Activated T-helper 1 cell treated with anti-CD3 and anti-CD28 coated beads, Interleukin-12 subunit alpha, Interleukin-12 subunit beta, Interleukin-2, Interleukin-4 antibody, amounts not matched to agents 30 ng/mL and 10 ng/mL and 1 ng/mL, durations not matched to agents 14 hours and 24 hours and 36 hours (primary cell): ENCODE measurements at regions not wholly inside any gene's neighbourhood (a gene's known extent, or its start where the extent isn't known, plus 50 kb on each side); places are given as distances from the start of the nearest gene placed in this dataset.
"Not testable (repeated sequence)": the region's sequence is repeated elsewhere in the genome, so short reads cannot be mapped to it uniquely, and the experiment has no call there.

Source experiments
- DNase-seq: peaks from one replicate; pipeline ENCODE4 v3.0.0; 2021; ENCODE audit warnings: low spot score
- H3K27ac Mint-ChIP-seq: one replicate; pipeline ENCODE4 v1.8.0; 2021; ENCODE audit warnings: mild to moderate bottlenecking, mixed read lengths
- H3K27me3 Mint-ChIP-seq: one replicate; pipeline ENCODE4 v1.8.0; 2022; ENCODE audit warnings: mild to moderate bottlenecking, moderate library complexity, mixed read lengths; ENCODE audit not compliant: insufficient read depth
- H3K36me3 Mint-ChIP-seq: one replicate; pipeline ENCODE4 v1.8.0; 2021; ENCODE audit warnings: low read depth, mixed read lengths
- H3K4me1 Mint-ChIP-seq: one replicate; pipeline ENCODE4 v1.8.0; 2021; ENCODE audit warnings: low read depth, mixed read lengths
- H3K4me3 Mint-ChIP-seq: one replicate; pipeline ENCODE4 v1.8.0; 2021; ENCODE audit warnings: mild to moderate bottlenecking, moderate library complexity, mixed read lengths
- H3K9me3 Mint-ChIP-seq: one replicate; pipeline ENCODE4 v1.8.0; 2021; ENCODE audit warnings: mixed read lengths
- intact Hi-C: fragments of 100-400 bp; cut with micrococcal nuclease; formaldehyde crosslinking; loops from one replicate; pipeline ENCODE4 v1.15.1; 2024

- H3K36me3 Mint-ChIP-seq: no peaks in the 10 kb centered on the region
- no peak for DNase-seq
- intact Hi-C loops: no loop called here
- H3K4me1 Mint-ChIP-seq: no peaks in the 10 kb centered on the region
- H3K4me3 Mint-ChIP-seq: no peak overlapping the region
- H3K27ac Mint-ChIP-seq: no peak overlapping the region
- H3K9me3 Mint-ChIP-seq: no peaks in the 10 kb centered on the region
- no peaks in the 10 kb centered on the region for H3K27me3 Mint-ChIP-seq
Measured at GRCh38 chr5:26023361-26023760, 1015.0 kb downstream of the CDH9 start.

GRCh38 chr5:26014206-26014605, 1024.2 kb downstream of the CDH9 start:
- intact Hi-C loops: no loop called here
- Mint-ChIP-seq H3K36me3 (no peaks in the 10 kb centered on the region), H3K27ac (no peak overlapping the region), H3K4me1 (no peaks in the 10 kb centered on the region), H3K4me3 (no peak overlapping the region), H3K9me3 (peaks cover 14% of the 10 kb centered on the region), H3K27me3 (no peaks in the 10 kb centered on the region)
- no peak for DNase-seq

GRCh38 chr5:26012078-26012477, 1026.3 kb downstream of the CDH9 start:
- Mint-ChIP-seq H3K27me3 (no peaks in the 10 kb centered on the region), H3K36me3 (no peaks in the 10 kb centered on the region), H3K27ac (no peak overlapping the region), H3K4me3 (no peak overlapping the region), H3K9me3 (peaks cover 16% of the 10 kb centered on the region), H3K4me1 (no peaks in the 10 kb centered on the region)
- DNase-seq: no peak
- intact Hi-C loops: no loop called here

DNA sequence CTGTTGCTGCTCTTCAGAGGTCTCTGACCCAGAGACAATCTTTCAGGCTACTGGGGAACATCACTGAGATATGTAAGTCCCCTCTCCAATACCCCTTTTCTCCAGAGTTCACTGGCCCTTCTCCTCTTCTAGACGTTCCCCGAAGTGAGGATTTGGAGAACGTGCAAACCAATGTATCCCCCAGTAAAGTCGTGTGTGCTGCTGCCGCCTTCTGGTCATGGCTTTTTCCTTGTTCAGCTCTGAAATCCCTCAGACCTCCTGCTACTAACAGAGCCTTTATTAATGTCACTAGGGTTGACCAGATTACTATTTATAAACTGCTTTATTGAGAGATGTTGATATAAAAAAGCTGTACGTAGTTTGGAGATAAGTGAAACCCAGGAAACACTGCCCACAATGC, 1028.6 kb downstream of the CDH9 start:
- DNase-seq: no peak
- Mint-ChIP-seq H3K36me3 (no peaks in the 10 kb centered on the region), H3K9me3 (peaks cover 9% of the 10 kb centered on the region), H3K4me1 (no peaks in the 10 kb centered on the region), H3K27me3 (no peaks in the 10 kb centered on the region), H3K27ac (no peak overlapping the region), H3K4me3 (no peak overlapping the region)
- intact Hi-C loops: no loop called here

GRCh38 chr5:26003966-26004365, 1034.4 kb downstream of the CDH9 start:
- no peak for DNase-seq
- Mint-ChIP-seq H3K9me3 (peaks cover 11% of the 10 kb centered on the region), H3K4me3 (no peak overlapping the region), H3K27me3 (no peaks in the 10 kb centered on the region), H3K36me3 (no peaks in the 10 kb centered on the region), H3K4me1 (no peaks in the 10 kb centered on the region), H3K27ac (no peak overlapping the region)
- intact Hi-C loops: no loop called here

GRCh38 chr5:25995209-25995608, 1043.2 kb downstream of the CDH9 start:
- Mint-ChIP-seq H3K36me3 (no peaks in the 10 kb centered on the region), H3K27me3 (no peaks in the 10 kb centered on the region), H3K4me3 (no peak overlapping the region), H3K4me1 (no peaks in the 10 kb centered on the region), H3K9me3 (peaks cover 16% of the 10 kb centered on the region), H3K27ac (no peak overlapping the region)
- no peak for DNase-seq
- intact Hi-C loops: no loop called here

- Mint-ChIP-seq H3K36me3 (no peaks in the 10 kb centered on the region), H3K9me3 (peaks cover 16% of the 10 kb centered on the region), H3K4me1 (no peaks in the 10 kb centered on the region), H3K4me3 (no peak overlapping the region), H3K27me3 (no peaks in the 10 kb centered on the region), H3K27ac (no peak overlapping the region)
- no peak for DNase-seq
- intact Hi-C loops: no loop called here
Measured at GRCh38 chr5:25993701-25994100, 1044.7 kb downstream of the CDH9 start.

GRCh38 chr5:25991639-25992038, 1046.7 kb downstream of the CDH9 start:
- H3K27ac Mint-ChIP-seq: no peak overlapping the region
- intact Hi-C loops: no loop called here
- H3K36me3 Mint-ChIP-seq: no peaks in the 10 kb centered on the region
- no peak for DNase-seq
- H3K4me1 Mint-ChIP-seq: no peaks in the 10 kb centered on the region
- H3K9me3 Mint-ChIP-seq: peaks cover 18% of the 10 kb centered on the region
- no peaks in the 10 kb centered on the region for H3K27me3 Mint-ChIP-seq
- no peak overlapping the region for H3K4me3 Mint-ChIP-seq

DNA sequence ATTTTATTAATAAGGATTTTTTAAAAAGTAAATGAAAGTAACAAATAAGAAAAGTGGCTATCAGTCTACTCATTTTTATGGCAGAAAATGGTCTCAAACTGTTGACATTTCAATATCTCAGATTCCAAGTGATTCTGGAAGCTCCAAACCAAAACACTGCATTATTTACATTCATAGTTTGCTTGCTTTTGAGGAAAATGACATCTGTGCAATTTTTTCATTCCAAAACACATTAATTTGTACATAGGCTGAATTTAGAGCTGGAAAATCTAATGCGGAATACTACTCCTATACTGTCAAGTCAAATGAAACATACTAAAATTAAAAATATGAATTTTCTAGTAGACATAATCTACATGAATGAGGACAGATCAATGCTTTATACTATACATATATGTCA, 1047.6 kb downstream of the CDH9 start:
- Mint-ChIP-seq H3K4me1 (no peaks in the 10 kb centered on the region), H3K4me3 (no peak overlapping the region), H3K36me3 (no peaks in the 10 kb centered on the region), H3K27me3 (no peaks in the 10 kb centered on the region), H3K9me3 (peaks cover 16% of the 10 kb centered on the region), H3K27ac (no peak overlapping the region)
- no peak for DNase-seq
- intact Hi-C loops: no loop called here

- Mint-ChIP-seq H3K27me3 (no peaks in the 10 kb centered on the region), H3K9me3 (peaks cover 12% of the 10 kb centered on the region), H3K4me3 (no peak overlapping the region), H3K27ac (no peak overlapping the region), H3K36me3 (no peaks in the 10 kb centered on the region), H3K4me1 (no peaks in the 10 kb centered on the region)
- intact Hi-C loops: no loop called here
- DNase-seq: no peak
Measured at GRCh38 chr5:25979086-25979485, 1059.3 kb downstream of the CDH9 start.

DNA sequence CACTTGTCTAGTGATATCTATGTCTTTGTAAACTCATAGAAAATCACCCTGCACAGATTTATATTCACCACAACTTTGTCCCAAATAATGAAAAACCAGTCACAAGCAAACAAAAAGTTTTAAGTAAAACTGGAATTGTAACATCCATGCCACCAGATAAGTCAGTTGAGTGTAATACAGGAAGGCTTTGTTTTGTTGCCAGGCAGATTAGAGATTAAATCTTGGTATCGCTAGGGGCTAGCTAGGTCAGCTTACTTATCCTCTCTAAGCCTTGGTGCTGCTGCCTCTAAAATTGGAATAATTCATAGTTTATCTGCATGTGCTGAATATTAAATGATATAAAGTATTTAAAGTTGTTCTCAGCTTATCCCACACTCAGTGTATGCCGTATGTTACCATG, 1062.5 kb downstream of the CDH9 start:
- DNase-seq: no peak
- no peak overlapping the region for H3K27ac Mint-ChIP-seq
- H3K4me1 Mint-ChIP-seq: no peaks in the 10 kb centered on the region
- H3K9me3 Mint-ChIP-seq: peaks cover 19% of the 10 kb centered on the region
- intact Hi-C loops: no loop called here
- H3K4me3 Mint-ChIP-seq: no peak overlapping the region
- H3K27me3 Mint-ChIP-seq: no peaks in the 10 kb centered on the region
- H3K36me3 Mint-ChIP-seq: no peaks in the 10 kb centered on the region

DNA sequence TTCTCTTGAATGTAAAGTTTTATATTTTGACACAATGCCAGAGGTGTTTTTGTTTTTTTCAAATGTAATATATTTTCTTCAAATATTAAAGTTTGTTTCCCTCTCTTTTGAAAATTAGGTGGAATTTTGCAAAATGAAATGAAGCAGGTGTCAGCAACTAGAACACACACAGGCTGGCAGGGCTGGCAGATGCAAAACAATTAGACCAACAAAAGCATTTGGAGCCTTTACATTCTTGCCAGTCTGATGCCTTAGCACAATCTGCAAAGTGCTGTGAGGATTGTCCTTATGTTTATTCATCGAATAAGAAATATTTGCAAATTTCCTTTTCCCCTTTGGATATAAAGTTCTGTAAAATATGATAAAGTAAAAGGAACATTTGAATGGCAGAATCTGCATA, 1063.9 kb downstream of the CDH9 start:
- no peaks in the 10 kb centered on the region for H3K27me3 Mint-ChIP-seq
- no peak overlapping the region for H3K27ac Mint-ChIP-seq
- H3K4me1 Mint-ChIP-seq: no peaks in the 10 kb centered on the region
- DNase-seq: no peak
- intact Hi-C loops: no loop called here
- H3K36me3 Mint-ChIP-seq: no peaks in the 10 kb centered on the region
- H3K4me3 Mint-ChIP-seq: no peak overlapping the region
- H3K9me3 Mint-ChIP-seq: peaks cover 10% of the 10 kb centered on the region

- DNase-seq: no peak
- Mint-ChIP-seq H3K9me3 (peaks cover 10% of the 10 kb centered on the region), H3K27me3 (no peaks in the 10 kb centered on the region), H3K4me3 (no peak overlapping the region), H3K27ac (no peak overlapping the region), H3K36me3 (no peaks in the 10 kb centered on the region), H3K4me1 (no peaks in the 10 kb centered on the region)
- intact Hi-C loops: no loop called here
Measured at GRCh38 chr5:25970906-25971489, 1067.4 kb downstream of the CDH9 start.

DNA sequence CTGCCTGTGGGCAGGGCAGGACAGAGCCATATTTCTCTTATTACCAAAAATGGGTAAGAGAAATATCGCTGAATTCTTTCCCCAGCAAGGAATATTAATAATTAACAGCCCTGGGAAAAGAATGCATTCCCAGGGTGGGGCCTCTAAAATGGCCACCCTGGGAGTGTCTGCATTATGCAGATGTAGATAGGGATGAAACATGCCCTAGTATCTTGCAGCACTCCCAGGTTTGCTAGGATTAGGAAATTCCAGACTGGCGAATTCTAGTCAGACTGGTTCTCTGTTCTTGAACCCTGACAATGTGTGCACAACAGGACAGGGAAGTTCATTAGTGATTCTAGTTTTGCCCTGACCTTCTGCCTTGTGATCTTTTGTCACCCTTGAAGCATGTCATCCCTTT, 1069.3 kb downstream of the CDH9 start:
- H3K4me1 Mint-ChIP-seq, H3K27me3 Mint-ChIP-seq, H3K9me3 Mint-ChIP-seq, DNase-seq, H3K4me3 Mint-ChIP-seq, H3K36me3 Mint-ChIP-seq, intact Hi-C loops, H3K27ac Mint-ChIP-seq: not testable (repeated sequence)
